Uterus (tissue), 2 donors: ENCODE measurements at regions not wholly inside any gene's neighbourhood (a gene's known extent, or its start where the extent isn't known, plus 50 kb on each side); places are given as distances from the start of the nearest gene placed in this dataset.

Source experiments
- CTCF ChIP-seq, 4 experiments: fragments of 200-600 bp in 2 of 4; fragments of 450-650 bp in 2 of 4; sonication (generic) in 2 of 4; IDR thresholded peaks; one replicate each; pipeline ENCODE4 v1.5.1; 2016 to 2019; ENCODE audit warnings: antibody characterized with exemption in 4 of 4, mild to moderate bottlenecking in 2 of 4, moderate library complexity in 1 of 4
- POLR2A ChIP-seq, 2 donors: fragments of 450-650 bp; IDR thresholded peaks; one replicate each; pipeline ENCODE4 v1.6.1; 2016; ENCODE audit warnings: antibody characterized with exemption in 2 of 2, mild to moderate bottlenecking in 1 of 2, moderate library complexity in 1 of 2

DNA sequence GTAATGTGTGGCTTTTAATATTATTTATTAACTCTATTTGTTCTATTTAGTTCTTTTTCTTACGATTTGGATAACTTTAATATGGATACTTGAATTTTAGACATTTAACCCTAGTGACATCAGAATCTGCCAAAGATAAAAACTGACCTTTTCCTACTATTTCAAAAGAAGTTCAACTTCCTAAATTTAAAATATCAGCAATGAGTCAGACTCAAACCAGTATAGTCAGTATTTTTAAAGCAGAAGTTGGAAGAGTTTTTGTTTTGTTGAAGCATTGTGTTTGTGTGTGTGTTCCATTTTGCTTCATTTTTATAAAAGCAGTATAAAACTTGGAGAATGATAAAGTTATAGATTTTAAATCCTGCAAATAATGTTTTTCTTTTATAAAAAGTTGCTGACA, 251.8 kb upstream of the RASA1 start:
- TF ChIP-seq CTCF (IDR thresholded peaks at IDR 0.05) (no peak), POLR2A (IDR thresholded peaks at IDR 0.05) (no peak)
